ENCODE measurements at regions not wholly inside any gene's neighbourhood (a gene's known extent, or its start where the extent isn't known, plus 50 kb on each side); places are given as distances from the start of the nearest gene placed in this dataset.

DNA sequence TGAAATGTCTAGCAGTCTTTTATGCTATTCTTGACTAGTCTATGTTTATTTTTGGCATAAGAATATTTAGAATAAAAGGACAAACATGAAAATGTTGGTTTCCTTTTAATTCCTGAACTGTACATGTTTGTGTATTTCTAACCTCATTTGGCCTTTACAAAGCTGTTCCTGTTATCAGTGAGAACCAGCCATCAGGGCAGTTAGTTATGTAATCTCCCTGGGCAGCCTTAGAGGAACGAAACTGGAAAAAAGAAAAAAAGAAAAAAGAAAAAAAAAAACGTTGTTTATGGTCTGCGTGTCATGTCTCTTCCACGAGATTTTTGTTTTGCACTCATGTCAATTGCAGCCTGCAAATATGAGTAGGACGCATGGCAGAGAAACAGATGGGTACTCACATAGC, 193.7 kb downstream of the MAGEB5 start:
- no peak for TF ChIP-seq CHD1 (IDR thresholded peaks at IDR 0.05; ENCODE audit: low read depth, low read length)
- TF ChIP-seq POLR2AphosphoS5 (IDR thresholded peaks at IDR 0.05; ENCODE audit: low read length): no peak
- TF ChIP-seq NBN (IDR thresholded peaks at IDR 0.05): no peak
- TF ChIP-seq SIX5 (IDR thresholded peaks at IDR 0.05; ENCODE audit: low read depth, low read length, severe bottlenecking): no peak
- TF ChIP-seq, protein P1, sequence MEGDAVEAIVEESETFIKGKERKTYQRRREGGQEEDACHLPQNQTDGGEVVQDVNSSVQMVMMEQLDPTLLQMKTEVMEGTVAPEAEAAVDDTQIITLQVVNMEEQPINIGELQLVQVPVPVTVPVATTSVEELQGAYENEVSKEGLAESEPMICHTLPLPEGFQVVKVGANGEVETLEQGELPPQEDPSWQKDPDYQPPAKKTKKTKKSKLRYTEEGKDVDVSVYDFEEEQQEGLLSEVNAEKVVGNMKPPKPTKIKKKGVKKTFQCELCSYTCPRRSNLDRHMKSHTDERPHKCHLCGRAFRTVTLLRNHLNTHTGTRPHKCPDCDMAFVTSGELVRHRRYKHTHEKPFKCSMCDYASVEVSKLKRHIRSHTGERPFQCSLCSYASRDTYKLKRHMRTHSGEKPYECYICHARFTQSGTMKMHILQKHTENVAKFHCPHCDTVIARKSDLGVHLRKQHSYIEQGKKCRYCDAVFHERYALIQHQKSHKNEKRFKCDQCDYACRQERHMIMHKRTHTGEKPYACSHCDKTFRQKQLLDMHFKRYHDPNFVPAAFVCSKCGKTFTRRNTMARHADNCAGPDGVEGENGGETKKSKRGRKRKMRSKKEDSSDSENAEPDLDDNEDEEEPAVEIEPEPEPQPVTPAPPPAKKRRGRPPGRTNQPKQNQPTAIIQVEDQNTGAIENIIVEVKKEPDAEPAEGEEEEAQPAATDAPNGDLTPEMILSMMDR (IDR thresholded peaks at IDR 0.05 in 2 of 3, conservative IDR thresholded peaks at IDR 0.05 in 1 of 3; ENCODE audit: control insufficient read depth in 2 of 3, extremely low read depth in 1 of 3, insufficient read depth in 1 of 3, low read depth in 3 of 3, low read length in 3 of 3): no peak
- no peak for TF ChIP-seq SRF (IDR thresholded peaks at IDR 0.05; ENCODE audit: low read depth in 2 of 2, low read length in 2 of 2)
- TF ChIP-seq POLR2A (IDR thresholded peaks at IDR 0.05; ENCODE audit: low read depth, low read length): no peak
- no peak for TF ChIP-seq SUPT20H (IDR thresholded peaks at IDR 0.05; ENCODE audit: borderline replicate concordance, control insufficient read depth, low read depth, low read length)
- no peak for TF ChIP-seq KLF5 (IDR thresholded peaks at IDR 0.05; ENCODE audit: partially characterized antibody)
- TF ChIP-seq PAX5 (IDR thresholded peaks at IDR 0.05; ENCODE audit: borderline replicate concordance, low read depth, low read length): no peak
- TF ChIP-seq CHD2 (IDR thresholded peaks at IDR 0.05; ENCODE audit: borderline replicate concordance, low read depth, low read length): no peak

Measured in GM12878 (cell line).